ENCODE measurements at regions not wholly inside any gene's neighbourhood (a gene's known extent, or its start where the extent isn't known, plus 50 kb on each side); places are given as distances from the start of the nearest gene placed in this dataset.

DNA sequence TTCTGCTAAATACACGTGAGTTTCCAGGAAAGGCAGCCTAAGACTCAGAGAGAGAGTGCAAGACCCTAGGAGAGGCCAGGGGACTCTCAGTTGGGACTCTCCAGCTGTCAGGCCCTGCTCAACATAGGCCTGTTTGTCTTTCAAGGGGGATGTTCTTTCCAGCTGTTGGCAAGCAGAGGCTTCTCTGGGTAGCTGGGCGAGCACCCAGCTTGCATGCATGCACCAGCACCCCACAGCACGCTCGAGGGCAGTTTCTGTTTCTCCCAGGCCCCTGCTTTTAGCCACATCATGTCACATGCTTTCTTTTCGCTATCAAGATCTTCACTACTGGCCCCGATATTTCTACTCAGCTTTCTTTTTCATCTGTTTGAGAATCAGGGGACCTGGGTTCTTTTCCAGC is 479.3 kb upstream of the HS6ST1 start:
- Mint-ChIP-seq H3K4me3 (ENCODE audit: low read depth) (no peak overlapping the region), H3K36me3 (ENCODE audit: insufficient read depth) (no peaks in the 10 kb centered on the region), H3K9me3 (ENCODE audit: low read depth) (no peaks in the 10 kb centered on the region), H3K27ac (no peak overlapping the region), H3K4me1 (ENCODE audit: low read depth) (no peaks in the 10 kb centered on the region), H3K27me3 (peaks cover 13% of the 10 kb centered on the region)
- DNase-seq (ENCODE audit: low spot score, unreplicated experiment): no peak
- TF ChIP-seq, protein P1, sequence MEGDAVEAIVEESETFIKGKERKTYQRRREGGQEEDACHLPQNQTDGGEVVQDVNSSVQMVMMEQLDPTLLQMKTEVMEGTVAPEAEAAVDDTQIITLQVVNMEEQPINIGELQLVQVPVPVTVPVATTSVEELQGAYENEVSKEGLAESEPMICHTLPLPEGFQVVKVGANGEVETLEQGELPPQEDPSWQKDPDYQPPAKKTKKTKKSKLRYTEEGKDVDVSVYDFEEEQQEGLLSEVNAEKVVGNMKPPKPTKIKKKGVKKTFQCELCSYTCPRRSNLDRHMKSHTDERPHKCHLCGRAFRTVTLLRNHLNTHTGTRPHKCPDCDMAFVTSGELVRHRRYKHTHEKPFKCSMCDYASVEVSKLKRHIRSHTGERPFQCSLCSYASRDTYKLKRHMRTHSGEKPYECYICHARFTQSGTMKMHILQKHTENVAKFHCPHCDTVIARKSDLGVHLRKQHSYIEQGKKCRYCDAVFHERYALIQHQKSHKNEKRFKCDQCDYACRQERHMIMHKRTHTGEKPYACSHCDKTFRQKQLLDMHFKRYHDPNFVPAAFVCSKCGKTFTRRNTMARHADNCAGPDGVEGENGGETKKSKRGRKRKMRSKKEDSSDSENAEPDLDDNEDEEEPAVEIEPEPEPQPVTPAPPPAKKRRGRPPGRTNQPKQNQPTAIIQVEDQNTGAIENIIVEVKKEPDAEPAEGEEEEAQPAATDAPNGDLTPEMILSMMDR (IDR thresholded peaks at IDR 0.05; ENCODE audit: unreplicated experiment): no peak

DNA sequence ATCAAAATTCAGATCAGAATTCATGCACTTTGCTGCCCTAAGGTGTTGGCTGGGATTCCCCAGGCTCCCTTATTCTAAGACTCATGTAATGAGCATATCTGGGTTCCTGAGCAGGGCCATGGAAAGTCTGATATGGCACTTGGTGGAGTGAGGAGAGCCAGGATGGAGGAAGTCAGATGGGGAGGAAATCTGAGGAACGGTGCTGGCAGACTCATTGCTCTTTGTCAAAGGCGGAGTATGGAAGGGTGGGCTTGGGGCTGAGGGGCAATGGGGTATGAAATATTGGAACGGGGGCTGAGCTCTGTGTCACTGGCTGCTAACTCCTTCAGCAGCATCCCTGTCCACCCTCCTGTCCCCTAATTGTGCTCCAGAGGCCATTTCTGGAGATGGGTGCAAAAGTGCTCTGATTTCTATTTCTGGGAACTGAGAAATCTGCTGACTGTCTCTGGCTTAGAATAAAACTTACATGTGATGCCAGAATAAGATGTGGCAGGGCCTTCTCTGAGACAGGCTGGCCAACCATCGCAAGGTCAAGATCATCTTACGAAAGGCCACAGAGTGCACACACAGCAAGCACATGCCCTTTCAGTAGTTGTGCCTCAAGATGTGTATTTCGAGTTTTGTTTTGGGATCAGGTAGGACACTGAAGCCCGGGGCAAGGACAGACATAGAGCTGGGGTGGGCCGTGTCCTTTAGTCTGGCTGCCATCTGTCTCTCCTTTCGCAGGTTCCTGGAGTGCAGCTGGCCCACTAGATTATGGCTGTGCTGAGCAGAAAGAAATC is 480.0 kb upstream of the HS6ST1 start:
- no peaks in the 10 kb centered on the region for H3K9me3 Mint-ChIP-seq (ENCODE audit: low read depth)
- H3K4me1 Mint-ChIP-seq (ENCODE audit: low read depth): no peaks in the 10 kb centered on the region
- no peak for DNase-seq (ENCODE audit: low spot score, unreplicated experiment)
- H3K27me3 Mint-ChIP-seq: peaks cover 13% of the 10 kb centered on the region
- H3K27ac Mint-ChIP-seq: no peak overlapping the region
- TF ChIP-seq, protein P1 (IDR thresholded peaks at IDR 0.05; ENCODE audit: unreplicated experiment): no peak
- no peak overlapping the region for H3K4me3 Mint-ChIP-seq (ENCODE audit: low read depth)
- no peaks in the 10 kb centered on the region for H3K36me3 Mint-ChIP-seq (ENCODE audit: insufficient read depth)

DNA sequence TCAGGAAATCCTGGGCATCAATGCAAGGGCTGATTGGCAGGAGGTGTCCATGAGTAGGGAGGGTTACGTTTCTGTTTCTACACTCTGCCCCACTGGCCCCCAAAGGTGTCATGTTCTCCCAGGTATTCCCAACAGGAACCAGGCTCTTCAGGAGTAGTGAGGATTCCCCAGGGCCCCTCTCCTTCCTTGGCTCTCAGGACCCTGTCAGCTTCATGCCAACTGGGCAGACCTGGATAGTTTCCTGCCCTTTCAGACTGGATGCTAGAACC is 480.6 kb upstream of the HS6ST1 start:
- Mint-ChIP-seq H3K36me3 (ENCODE audit: insufficient read depth) (no peaks in the 10 kb centered on the region), H3K4me1 (ENCODE audit: low read depth) (no peaks in the 10 kb centered on the region), H3K9me3 (ENCODE audit: low read depth) (no peaks in the 10 kb centered on the region), H3K27me3 (peaks cover 13% of the 10 kb centered on the region), H3K27ac (no peak overlapping the region), H3K4me3 (ENCODE audit: low read depth) (no peak overlapping the region)
- TF ChIP-seq, protein P1 (IDR thresholded peaks at IDR 0.05; ENCODE audit: unreplicated experiment): no peak
- DNase-seq (ENCODE audit: low spot score, unreplicated experiment): no peak

DNA sequence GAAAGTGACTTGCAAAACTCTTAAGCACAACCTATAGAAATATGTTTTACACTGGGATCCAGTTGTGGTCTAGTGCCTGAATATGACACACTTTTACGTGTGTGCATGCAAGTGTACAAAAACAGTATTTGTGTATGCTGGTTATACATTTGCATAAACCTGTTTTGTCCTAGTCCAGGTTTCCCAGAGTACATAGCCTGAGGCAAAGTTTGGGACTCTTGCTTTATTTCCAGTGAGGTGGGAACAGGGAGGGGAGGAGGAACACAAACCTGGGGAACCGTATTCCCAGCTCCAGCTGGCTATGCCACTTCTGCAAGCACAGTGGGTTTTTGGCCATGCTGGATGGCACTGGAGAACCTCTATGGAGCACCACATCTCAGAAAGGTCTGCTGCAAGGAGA is 481.1 kb upstream of the HS6ST1 start:
- DNase-seq (ENCODE audit: low spot score, unreplicated experiment): no peak
- H3K4me1 Mint-ChIP-seq (ENCODE audit: low read depth): no peaks in the 10 kb centered on the region
- no peak overlapping the region for H3K27ac Mint-ChIP-seq
- no peaks in the 10 kb centered on the region for H3K36me3 Mint-ChIP-seq (ENCODE audit: insufficient read depth)
- TF ChIP-seq, protein P1 (IDR thresholded peaks at IDR 0.05; ENCODE audit: unreplicated experiment): no peak
- H3K27me3 Mint-ChIP-seq: peaks cover 13% of the 10 kb centered on the region
- H3K4me3 Mint-ChIP-seq (ENCODE audit: low read depth): no peak overlapping the region
- no peaks in the 10 kb centered on the region for H3K9me3 Mint-ChIP-seq (ENCODE audit: low read depth)

DNA sequence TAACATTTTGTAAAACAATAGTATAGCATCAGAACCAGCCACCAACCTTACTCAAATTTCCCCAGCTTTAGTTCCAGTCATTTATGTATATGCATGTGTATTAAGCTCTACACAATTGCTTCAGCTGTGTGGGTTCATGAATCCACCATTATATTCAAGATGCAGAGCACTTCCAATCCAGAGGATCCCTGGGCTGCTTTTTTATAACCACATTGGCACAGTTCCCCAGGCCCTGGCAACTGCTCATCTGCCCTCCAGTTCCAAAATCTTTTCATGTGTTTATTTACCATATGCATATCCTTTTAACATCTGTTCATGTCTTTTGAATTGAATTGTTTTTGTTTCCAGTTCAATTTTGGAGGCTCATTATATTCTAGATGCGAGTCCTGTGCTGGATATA is 482.9 kb upstream of the HS6ST1 start:
- Mint-ChIP-seq H3K9me3 (ENCODE audit: low read depth) (no peaks in the 10 kb centered on the region), H3K4me3 (ENCODE audit: low read depth) (no peak overlapping the region), H3K27ac (no peak overlapping the region), H3K36me3 (ENCODE audit: insufficient read depth) (no peaks in the 10 kb centered on the region), H3K4me1 (ENCODE audit: low read depth) (no peaks in the 10 kb centered on the region), H3K27me3 (peaks cover 9% of the 10 kb centered on the region)
- TF ChIP-seq, protein P1 (IDR thresholded peaks at IDR 0.05; ENCODE audit: unreplicated experiment): no peak
- DNase-seq (ENCODE audit: low spot score, unreplicated experiment): no peak
